Prostate gland (tissue), 2 donors: ENCODE measurements at regions not wholly inside any gene's neighbourhood (a gene's known extent, or its start where the extent isn't known, plus 50 kb on each side); places are given as distances from the start of the nearest gene placed in this dataset.

Experiments used
- CTCF ChIP-seq, 4 experiments: fragments of 200-600 bp in 2 of 4; fragments of 450-650 bp in 2 of 4; sonication (generic) in 2 of 4; IDR thresholded peaks; 1 replicate in 3 of 4; 2 replicates in 1 of 4; pipeline ENCODE4 v1.5.1; 2016 to 2019; ENCODE audit warnings: antibody characterized with exemption in 4 of 4, mild to moderate bottlenecking in 2 of 4, moderate library complexity in 2 of 4
- POLR2A ChIP-seq: fragments of 450-650 bp; IDR thresholded peaks from one replicate; pipeline ENCODE4 v1.6.1; 2016; ENCODE audit warnings: antibody characterized with exemption, mild to moderate bottlenecking
- POLR2AphosphoS5 ChIP-seq: sonication (generic); formaldehyde crosslinking; IDR thresholded peaks from one replicate; pipeline ENCODE4 v1.6.1; 2017; ENCODE audit warnings: antibody characterized with exemption

- TF ChIP-seq CTCF (IDR thresholded peaks at IDR 0.05) (no peak), POLR2AphosphoS5 (no peak), POLR2A (no peak)
Measured at GRCh38 chr18:73462092-73462491, 594.3 kb upstream of the NETO1 start.
